ENCODE measurements at regions not wholly inside any gene's neighbourhood (a gene's known extent, or its start where the extent isn't known, plus 50 kb on each side); places are given as distances from the start of the nearest gene placed in this dataset.
A peak's percentile ranks its signal among the peaks of the same experiment; 100 is the strongest.

GRCh38 chr10:55367555-55367954 lies 566.5 kb upstream of the PCDH15 start:
- no peak for TF ChIP-seq CTCF (conservative IDR thresholded peaks at IDR 0.05; ENCODE audit: low read length)
- H3K4me3 ChIP-seq (ENCODE audit: low read length), result no peak overlapping the region
- DNase-seq (ENCODE audit: low read depth), result no peak

- TF ChIP-seq CTCF (conservative IDR thresholded peaks at IDR 0.05; ENCODE audit: low read length), result no peak
- DNase-seq (ENCODE audit: low read depth), result peak; percentile 29
- no peak overlapping the region for H3K4me3 ChIP-seq (ENCODE audit: low read length)
Measured at GRCh38 chr10:55358539-55358938, 557.5 kb upstream of the PCDH15 start.

- no peak for TF ChIP-seq CTCF (conservative IDR thresholded peaks at IDR 0.05; ENCODE audit: low read length)
- DNase-seq (ENCODE audit: low read depth), result no peak
- H3K4me3 ChIP-seq (ENCODE audit: low read length), result no peak overlapping the region
Measured at GRCh38 chr10:55353414-55353813, 552.4 kb upstream of the PCDH15 start.

GRCh38 chr10:55351431-55351830 lies 550.4 kb upstream of the PCDH15 start:
- no peak for DNase-seq (ENCODE audit: low read depth)
- H3K4me3 ChIP-seq (ENCODE audit: low read length), result no peak overlapping the region
- TF ChIP-seq CTCF (conservative IDR thresholded peaks at IDR 0.05; ENCODE audit: low read length), result no peak

GRCh38 chr10:55348534-55348933 lies 547.5 kb upstream of the PCDH15 start:
- DNase-seq (ENCODE audit: low read depth), result no peak
- H3K4me3 ChIP-seq (ENCODE audit: low read length), result no peak overlapping the region
- TF ChIP-seq CTCF (conservative IDR thresholded peaks at IDR 0.05; ENCODE audit: low read length), result no peak

GRCh38 chr10:55330486-55330885 lies 529.5 kb upstream of the PCDH15 start:
- H3K4me3 ChIP-seq (ENCODE audit: low read length), result no peak overlapping the region
- no peak for TF ChIP-seq CTCF (conservative IDR thresholded peaks at IDR 0.05; ENCODE audit: low read length)
- DNase-seq (ENCODE audit: low read depth), result no peak

- TF ChIP-seq CTCF (conservative IDR thresholded peaks at IDR 0.05; ENCODE audit: low read length), result no peak
- no peak for DNase-seq (ENCODE audit: low read depth)
- H3K4me3 ChIP-seq (ENCODE audit: low read length), result no peak overlapping the region
Measured at GRCh38 chr10:55329796-55330195, 528.8 kb upstream of the PCDH15 start.

Data from AG10803 (cell line).